SIG-M5 (cell line): ENCODE measurements at regions not wholly inside any gene's neighbourhood (a gene's known extent, or its start where the extent isn't known, plus 50 kb on each side); places are given as distances from the start of the nearest gene placed in this dataset.

Experiments
- DNase-seq: peaks from one replicate; lab custom pipeline; 2025; lab: John Stamatoyannopoulos, UW

DNA sequence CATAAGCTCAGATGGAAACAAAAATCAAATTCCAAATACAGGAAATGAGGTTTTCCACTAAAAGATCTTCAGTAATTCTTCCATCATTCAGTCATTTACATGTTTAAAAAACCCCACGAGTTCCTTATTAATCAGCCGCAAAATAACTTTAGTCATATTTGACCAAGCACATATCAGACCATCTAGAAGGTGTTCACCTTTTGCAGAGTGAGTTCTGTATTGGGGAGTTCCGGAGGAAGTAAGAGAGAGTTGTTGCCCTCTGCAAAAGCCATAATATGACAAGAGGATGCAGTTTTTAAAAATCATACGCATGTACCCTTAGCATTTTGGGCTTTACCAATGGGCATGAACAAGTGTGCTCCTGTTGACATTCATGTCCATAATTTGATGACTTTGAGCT is 61.6 kb downstream of the CCR1 start:
- DNase-seq, result no peak

DNA sequence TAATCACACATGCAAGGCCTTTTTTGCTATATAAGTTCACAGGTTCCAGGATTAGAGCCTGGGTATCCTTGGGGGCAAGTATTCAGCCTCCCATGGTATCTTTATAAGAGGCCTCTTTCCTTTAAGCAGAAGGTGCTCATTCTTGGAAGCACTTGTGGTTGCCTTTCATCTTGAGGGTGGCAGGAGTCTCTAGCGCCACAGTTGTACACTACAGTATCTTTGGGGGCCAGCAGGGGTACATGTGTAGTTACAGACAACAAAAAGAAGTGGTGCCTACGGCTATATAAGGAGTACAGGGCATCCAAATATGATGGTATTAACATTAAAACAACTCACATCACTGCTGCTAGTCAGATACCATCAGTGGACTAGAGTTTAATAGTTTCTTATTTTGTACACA is 62.1 kb downstream of the CCR1 start:
- no peak for DNase-seq

DNA sequence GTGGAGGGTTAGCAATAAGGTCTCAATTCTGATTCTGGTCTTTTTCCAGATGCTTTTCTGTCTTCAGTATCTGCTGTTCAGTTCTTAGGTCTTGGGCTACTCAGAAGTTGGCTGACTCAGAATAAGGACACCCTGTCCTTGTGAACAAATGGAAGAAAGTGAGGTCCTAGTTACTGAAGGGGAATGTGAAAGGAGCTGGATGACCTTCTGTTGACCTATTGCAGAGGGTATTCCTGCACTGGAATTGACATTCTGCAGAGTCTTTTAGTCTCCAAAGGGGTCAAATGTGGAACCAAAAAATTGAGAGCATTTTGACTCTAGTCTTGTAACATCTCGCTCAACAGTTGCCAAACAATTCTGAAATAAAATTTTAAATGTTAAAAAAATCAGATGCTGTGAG is 63.0 kb downstream of the CCR1 start:
- no peak for DNase-seq

DNA sequence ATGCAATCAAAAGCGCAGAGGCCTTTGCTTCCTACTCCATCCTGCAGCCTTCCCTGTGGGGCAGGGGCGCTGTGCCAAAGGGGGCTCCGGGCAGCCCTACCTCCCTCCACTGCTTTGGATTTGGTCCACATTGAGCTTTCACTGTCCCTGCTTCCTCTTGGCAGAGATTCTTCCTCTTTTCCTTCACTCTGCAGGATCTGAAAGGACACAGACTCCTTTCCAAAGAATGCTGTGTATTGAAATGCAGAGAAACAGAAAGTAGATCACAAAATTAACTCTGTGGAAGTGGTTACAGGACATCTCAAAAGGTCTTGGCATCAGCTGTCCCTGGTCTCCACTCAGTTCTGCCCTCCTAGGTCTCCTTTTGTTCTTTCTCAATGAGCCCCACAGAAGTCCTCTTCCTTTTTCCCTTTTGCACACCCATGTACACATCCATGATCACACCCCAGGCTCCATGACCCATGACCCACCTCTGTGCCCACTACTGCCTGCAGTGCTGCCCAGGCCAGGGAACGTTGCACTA is 64.1 kb downstream of the CCR1 start:
- DNase-seq, result no peak

DNA sequence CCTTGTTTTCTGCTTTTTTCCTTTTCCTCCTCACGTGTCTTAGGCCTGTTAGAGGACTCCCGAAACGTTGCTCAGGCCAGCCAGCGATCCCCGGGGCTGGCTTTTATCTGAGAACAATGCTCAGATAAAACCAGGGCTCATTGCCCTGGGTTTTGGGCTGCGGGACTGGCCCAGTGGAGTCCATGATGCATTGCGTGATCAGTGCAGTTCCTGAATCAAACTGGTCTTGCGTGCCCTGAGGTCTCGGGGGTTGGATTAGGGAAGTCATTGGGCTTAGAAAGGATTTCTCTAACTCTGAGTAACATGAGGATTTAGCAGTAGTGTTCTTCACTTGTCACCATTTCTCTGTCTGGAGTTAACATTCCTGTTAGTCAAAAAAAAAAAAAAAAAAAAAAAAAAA is 66.3 kb downstream of the CCR1 start:
- DNase-seq, result no peak

DNA sequence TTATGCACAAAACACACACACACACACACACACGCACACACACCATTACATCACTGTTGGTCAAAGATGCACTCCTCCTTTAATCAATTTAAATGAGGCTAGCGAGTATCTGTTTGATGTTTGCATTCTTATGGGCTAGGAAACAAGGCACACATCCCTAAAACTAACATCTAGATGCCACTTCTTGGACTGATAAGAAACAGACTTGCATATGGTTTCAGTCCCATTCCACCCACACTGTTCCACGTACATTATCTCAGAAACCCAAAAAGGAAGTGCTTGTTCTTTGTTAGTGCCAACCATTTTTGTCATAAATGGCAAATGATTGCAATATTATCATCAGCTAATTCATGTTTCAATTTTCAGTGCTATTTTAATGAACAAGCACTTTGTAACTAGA is 69.5 kb downstream of the CCR1 start:
- DNase-seq, result no peak

DNA sequence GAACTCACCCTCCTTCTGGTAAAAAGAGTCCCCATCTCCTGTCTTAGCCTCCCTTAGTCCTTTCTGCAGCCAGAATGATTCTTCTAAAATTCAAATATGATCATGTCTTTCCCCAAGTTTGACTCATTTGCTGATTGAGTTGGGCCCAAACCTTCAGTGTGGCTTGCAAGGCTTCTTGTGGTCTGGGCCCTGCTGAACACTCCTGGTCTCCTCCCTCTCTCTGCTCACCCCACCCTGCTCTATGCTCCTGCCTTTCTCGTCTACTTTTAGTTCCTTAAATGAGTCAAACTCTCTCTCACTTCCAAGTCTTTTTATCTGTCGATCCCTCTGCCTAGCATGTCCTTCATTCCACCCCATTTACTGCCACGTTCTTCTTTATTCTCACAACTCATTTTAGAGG is 72.6 kb downstream of the CCR1 start:
- DNase-seq, result peak; percentile 23

DNA sequence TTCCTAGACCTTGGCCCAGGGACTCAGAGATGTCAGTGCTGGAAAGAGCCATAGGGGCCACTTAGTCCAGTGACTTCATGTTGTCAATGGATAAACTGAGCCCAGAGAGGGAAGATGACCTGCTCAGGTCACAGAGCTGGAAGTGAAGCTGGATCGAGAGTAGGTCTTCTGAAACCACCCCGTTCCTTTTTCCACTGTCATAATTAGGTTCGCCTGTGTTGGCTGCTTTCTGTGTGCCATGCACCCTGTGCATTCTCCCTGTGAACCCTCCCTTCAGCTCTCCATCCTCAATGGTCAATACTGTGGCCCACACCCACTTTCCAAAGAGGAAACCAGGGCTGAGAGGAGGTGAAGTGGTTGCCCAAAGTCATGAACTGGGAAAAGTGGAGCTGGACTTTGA is 74.8 kb downstream of the CCR1 start:
- no peak for DNase-seq

DNA sequence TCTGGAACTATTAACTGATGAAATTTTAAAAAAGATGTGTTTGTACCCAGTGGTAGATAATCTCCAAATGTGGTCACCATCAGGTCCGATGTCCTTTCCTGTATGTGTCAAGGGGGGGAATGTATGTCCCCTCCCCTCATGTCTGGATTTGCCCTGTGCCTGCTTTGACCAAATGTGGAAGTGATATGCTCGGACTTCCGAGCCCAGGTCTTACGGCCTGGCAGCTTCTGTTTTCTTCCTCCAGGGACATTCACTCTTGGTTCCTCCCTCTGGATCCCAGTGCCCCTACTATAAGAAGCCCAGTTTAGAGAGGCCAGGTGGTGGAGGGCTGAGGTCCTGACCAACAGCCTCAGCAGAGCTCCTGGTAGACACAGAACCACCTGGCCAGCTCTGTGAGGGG is 75.5 kb downstream of the CCR1 start:
- no peak for DNase-seq

DNA sequence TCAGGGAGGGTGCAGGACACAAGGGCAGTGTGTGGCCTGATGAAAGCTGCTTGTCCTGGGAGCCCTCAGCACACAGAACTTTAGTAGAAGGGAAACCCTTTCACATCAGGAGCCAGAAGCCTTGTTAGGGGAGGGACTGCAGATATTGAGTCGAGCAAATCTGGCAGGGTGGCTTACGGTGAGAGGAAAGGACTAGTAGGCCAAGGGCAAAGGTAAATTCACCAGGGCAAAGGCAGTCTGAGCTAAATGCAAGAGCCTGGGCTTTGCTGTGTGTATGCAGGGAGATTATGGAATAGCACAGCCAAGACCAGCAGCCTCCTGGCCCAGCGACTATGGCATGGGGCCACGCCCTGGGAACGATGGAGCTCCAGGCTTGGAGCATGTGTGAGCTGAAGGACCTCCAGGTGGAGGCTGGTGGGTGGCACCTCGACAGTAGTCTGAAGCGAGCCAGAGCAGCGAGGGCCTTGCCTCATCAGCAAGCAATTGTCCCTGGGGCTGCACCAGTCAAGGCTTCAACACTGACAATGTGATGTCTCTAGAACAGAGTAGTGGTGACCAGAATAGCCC is 76.1 kb downstream of the CCR1 start:
- no peak for DNase-seq

DNA sequence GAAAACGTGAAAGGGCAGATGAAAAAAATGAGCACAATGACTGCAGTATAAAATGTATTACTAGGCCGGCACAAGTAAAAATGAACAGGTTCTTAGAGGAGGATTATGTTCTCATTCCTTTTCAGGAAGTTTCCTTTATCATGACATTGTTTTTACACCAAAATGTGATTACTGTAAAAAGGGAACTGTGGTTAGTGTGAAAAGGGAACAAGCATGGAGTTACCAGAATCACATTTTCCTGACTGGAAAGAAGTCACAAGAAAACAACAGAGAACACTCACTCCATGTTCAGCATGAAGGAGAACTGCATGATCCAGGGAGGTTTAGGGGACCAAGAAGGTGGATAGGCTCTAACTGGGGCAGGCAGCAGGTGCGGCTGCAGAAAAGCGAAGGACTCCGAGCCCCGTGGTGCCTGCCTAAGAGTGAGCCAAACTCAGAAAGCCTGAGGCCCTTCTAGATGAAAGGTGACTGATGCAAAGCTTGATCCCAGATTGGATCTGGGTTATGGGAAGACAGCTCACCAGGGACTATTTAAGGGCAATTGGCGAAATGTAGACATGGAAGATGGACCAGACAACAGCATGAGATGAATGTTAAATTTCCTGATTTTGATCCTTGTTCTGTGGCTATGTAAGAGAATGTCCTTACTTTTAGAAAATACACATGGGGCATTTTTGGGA is 77.3 kb downstream of the CCR1 start:
- no peak for DNase-seq

DNA sequence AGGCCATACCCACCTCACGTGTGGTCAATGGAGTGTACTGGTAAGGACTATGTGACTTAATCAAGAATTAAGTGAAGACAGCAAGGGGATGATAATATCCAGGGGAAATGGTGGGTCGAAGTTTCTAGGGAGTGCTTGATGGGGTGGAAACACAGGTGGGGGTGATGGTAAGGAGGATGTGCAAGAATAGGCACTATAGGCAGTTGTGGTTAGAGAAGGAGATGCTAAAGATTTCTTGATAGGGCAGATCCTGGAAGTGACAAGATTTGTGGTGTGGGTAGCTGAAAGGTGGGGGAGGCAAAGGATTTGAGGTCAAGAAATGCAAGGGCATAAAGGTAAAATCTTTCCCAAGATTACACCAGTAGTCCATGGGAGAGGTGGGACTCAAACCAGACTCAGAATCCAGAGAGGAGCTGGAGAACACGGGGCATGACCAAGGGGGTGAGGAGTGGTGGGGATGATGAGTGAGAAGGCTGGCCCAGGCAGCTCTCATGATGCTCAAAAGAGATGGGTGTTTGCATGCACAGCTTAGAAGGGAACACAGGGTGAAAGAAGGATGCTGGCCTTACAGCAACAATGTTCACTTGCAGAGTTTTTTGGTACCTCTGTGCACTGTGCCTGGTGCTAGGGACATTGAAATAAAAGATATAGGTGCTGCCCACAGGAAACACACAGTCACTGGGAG is 78.4 kb downstream of the CCR1 start:
- no peak for DNase-seq

DNA sequence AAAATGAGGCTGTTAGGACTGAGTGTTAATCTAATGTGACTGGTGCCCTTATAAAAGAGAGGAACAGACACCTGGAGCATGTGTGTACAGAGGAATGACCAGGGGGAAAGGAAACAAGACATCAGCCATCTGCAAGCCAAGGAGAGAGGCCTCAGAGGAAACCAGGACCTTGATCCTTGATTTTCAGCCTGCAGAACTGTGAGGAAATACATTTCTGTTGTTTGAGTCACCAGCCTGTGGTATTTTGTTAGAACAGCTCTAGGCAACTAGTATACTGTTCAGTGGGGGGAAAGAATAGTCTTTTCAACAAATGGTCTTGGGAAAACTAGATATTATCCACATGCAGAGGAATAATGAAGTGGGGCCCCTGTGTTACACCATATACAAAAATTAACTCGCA is 80.6 kb downstream of the CCR1 start:
- no peak for DNase-seq

DNA sequence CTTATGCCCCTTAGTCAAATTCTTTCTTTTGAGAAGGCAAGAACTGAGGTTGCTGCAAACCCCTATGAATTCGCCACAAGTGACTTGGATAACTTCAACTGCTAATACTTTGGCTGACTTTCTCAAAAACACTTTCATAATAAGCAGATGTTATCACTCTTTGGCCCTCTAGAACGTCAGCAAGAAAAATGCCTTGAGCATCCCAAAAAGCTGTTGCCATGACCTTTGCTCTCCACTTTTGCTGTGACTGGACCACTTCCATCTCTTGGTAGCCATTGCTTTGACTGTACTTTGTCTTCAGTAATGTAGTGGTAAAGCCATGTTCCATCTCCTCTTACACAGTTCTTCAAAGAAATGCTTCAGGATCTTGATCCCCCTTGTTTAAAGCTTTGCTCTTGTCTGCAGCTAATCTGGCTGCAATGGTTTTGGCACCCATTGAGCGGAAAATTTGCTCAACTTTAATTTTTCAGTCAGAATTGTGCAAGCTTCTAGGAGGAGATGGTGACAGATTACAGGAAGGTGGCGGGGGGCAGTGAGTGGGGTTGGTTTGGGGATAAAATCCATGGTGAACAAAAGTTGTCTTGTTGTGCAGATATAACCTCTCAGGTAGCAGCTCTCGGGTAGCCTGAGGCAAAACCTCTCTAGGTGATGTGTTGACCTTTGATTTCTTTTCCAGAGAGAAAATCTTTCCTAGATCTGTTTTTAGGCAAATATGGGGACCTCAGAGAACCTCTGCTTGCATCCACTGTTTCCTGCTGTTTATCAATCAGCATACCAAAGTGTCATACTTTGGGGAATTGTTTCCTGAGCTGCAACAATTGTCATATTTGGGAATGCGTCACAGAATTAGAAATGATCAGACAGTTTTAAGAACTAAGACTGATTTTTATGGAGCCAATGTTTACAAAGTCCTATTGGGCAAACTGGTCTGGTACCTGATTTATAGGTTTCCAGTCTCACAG is 83.6 kb downstream of the CCR1 start:
- DNase-seq, result no peak

DNA sequence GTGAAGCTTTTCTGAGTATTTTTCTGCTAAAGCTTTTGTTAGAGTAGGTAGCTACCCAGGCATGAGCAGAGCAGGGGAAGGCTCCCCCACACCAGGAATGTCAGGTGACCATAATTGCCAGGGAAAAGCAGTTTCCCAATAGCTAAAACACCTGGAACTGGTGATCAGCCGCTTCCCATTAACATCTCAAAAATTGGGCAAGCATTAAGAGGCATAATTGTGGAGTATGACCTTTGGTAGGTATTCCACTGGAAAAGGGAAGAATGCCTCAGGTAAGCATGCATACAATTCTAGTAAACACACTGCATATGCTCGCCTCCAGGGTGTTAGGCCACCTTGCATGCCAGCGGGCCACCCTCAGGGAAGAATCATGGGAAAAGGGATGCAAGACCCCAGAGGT is 84.5 kb downstream of the CCR1 start:
- no peak for DNase-seq

DNA sequence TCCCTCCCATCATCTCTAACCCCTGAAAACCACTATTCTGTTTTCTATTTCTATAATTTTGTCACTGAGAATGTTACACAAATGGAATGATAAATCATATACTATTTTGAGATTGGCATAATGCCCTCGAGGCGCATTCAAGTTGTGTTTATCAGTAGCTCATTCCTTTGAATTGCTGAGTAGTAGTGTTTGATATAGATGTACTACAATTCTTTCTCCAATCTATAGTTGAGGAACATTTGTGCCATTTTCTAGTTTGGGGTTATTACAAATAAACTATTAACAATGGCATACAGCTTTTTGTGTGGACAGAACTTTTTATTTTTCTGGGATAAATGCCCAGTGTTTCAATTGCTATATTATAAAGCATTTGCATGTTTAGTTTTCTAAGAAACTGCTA is 86.0 kb downstream of the CCR1 start:
- no peak for DNase-seq

DNA sequence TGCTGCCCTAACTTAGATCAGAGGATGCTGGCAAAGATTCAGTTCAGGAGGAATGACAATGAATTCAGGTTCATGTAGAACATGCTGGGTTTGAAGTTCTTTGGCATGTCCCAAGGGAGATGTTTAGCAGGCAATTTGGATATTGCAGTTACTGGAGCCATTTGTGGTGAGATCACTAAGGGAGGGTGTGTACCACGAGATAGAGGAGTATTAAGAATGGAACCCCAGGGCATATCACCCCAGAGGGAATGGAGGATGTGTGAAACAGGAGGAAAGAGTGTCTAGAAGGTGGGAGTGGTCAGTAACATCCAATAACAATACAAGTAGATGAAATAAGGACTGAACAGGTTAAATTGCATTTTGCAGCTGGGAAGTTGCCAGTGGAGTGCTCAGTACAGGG is 87.1 kb downstream of the CCR1 start:
- no peak for DNase-seq

DNA sequence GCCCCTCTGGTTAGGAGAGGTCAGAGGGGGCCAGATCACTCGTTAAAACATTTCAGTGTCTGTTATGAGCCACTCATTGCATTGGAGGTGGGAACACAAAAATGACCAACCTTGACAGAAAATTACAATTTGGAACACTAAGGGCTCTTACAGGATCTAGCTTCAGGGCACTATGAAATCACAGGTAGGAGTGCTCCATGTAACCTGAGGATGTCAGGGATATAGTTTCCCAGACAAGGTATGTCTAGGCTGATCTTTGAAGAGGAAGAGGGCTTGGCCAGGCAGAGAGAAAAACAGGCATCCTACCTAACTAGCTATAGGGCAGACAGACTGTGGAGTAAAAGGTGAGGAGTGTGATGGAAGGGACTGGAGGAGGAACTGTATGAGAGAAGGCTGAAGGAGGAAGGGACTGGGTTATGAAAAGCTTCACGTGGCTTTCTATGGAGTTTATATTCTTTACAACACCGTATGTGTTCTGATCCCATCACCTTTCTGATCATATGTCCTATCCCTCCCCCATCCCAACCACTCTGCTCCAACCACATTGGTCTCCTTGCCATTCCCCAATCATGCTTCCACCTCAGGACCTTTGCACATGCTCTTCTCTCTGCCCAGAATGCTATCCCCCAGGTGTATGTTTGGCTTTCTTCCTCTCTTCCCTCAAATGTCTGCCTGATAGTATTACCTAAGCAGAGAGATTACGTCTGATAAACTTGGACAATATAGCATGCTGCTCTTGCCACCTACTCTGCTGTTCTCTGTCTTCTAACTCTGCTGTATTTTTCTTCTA is 88.2 kb downstream of the CCR1 start:
- no peak for DNase-seq

DNA sequence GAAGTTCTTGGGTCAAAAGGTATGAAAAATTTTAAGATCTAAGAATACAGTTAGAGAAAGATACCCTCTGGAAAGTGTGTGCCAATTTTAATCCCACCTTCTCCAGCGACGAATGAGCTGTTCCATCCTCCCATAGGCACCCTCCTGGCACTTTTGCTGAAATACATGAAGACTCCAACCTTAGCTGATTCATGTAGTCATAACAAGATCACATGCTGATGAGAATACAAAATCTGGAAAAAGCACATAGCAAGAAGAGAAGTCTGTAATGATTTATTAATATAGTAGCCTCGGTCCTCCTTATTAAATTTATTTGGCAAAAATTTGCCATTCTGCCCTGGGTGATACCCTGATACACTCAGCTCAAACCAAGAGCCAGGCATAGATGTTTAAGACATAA is 88.9 kb downstream of the CCR1 start:
- no peak for DNase-seq

DNA sequence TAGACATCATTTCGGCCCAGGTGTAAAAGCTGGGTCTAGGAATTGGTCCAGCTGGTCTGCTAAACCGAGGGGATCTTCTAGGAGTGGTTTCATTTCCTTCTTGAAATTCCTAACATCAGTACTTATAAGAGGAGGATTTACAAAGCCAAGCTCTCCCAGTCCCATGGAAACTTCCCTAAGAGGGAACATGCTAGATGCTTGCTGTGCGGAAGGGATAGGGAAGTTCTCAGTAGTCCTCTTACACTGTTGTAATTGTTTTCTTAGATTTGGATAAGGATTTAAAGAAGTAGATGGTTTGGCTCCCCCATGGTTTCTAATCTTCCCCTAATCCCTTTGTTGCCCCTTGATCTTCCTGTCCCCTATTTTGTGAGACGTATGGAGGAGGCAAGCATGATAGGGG is 89.7 kb upstream of the XCR1 start:
- no peak for DNase-seq

DNA sequence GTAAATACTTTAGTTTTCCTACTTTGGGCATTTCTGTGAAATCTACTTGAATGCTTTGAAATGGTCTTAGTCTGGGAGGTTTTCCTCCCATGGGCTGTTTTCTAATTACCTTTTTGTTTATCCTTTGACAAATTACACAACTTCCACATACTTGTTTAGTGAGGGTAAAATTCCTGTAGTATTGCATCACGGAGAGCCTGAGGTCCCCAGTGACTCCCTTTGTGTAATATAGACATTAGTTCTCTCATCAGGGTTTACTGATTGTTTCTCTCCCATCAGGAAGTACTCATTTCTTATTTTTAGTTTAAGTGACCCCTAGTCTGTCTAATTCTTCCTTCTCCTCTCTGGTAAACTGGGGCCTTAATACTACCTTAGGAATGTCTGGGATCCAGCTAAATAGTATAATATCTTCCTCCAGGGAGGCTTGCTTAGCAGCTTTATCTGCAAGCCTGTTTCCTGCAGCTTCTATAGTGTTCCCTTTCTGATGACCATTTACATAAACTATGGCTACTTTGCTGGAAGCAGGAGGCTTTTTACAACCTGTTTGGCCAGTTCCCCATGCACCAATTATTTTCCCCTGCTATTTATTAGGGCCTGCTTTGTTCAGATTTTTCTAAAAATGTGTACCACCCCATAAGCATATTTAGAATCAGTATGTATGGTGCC is 87.2 kb upstream of the XCR1 start:
- DNase-seq, result no peak
